ENCODE measurements at regions not wholly inside any gene's neighbourhood (a gene's known extent, or its start where the extent isn't known, plus 50 kb on each side); places are given as distances from the start of the nearest gene placed in this dataset.

- H3K4me1 ChIP-seq (ENCODE audit: low read length), result no peaks in the 10 kb centered on the region
- no peaks in the 10 kb centered on the region for H3K9me2 ChIP-seq (replicated peaks; ENCODE audit: insufficient read depth, low read length)
- no peaks in the 10 kb centered on the region for H3K36me3 ChIP-seq (replicated peaks; ENCODE audit: insufficient read depth, low read length)
- no peaks in the 10 kb centered on the region for H4K20me1 ChIP-seq (ENCODE audit: insufficient read depth, low read length)
- no peak overlapping the region for H2AFZ ChIP-seq (ENCODE audit: low read length)
- DNase-seq, result no peak
- TF ChIP-seq EZH2phosphoT487 (IDR thresholded peaks at IDR 0.05; ENCODE audit: low read length) (no peak), CTCF (IDR thresholded peaks at IDR 0.05; ENCODE audit: low read length) (no peak), EZH2 (optimal IDR thresholded peaks at IDR 0.05; ENCODE audit: low read depth, low read length) (no peak)
- no peaks in the 10 kb centered on the region for H3K79me2 ChIP-seq (ENCODE audit: low read length)
- H3K4me2 ChIP-seq (ENCODE audit: low read depth, low read length), result no peak overlapping the region
- no peak overlapping the region for H3K9ac ChIP-seq (ENCODE audit: low read length)
- H3K27me3 ChIP-seq (replicated peaks; ENCODE audit: insufficient read depth, low read length), result no peaks in the 10 kb centered on the region
- H3K27ac ChIP-seq (ENCODE audit: low read length), result no peak overlapping the region
- H3K9me3 ChIP-seq (replicated peaks; ENCODE audit: insufficient read depth, low read length), result no peaks in the 10 kb centered on the region
- no peak overlapping the region for H3K4me3 ChIP-seq (ENCODE audit: low read length)
- H3F3A ChIP-seq (ENCODE audit: insufficient read depth, low read length), result no peaks in the 10 kb centered on the region
Measured at GRCh38 chr2:59068255-59068654, 827.1 kb upstream of the FANCL start.

- Histone ChIP-seq H3K4me1 (ENCODE audit: low read length) (no peaks in the 10 kb centered on the region), H3K27me3 (replicated peaks; ENCODE audit: insufficient read depth, low read length) (no peaks in the 10 kb centered on the region), H2AFZ (ENCODE audit: low read length) (no peak overlapping the region), H3K27ac (ENCODE audit: low read length) (no peak overlapping the region), H3K4me3 (ENCODE audit: low read length) (no peak overlapping the region), H3K9ac (ENCODE audit: low read length) (no peak overlapping the region), H3K9me3 (replicated peaks; ENCODE audit: insufficient read depth, low read length) (no peaks in the 10 kb centered on the region), H3F3A (ENCODE audit: insufficient read depth, low read length) (no peaks in the 10 kb centered on the region), H3K9me2 (replicated peaks; ENCODE audit: insufficient read depth, low read length) (no peaks in the 10 kb centered on the region), H4K20me1 (ENCODE audit: insufficient read depth, low read length) (no peaks in the 10 kb centered on the region), H3K36me3 (replicated peaks; ENCODE audit: insufficient read depth, low read length) (no peaks in the 10 kb centered on the region), H3K4me2 (ENCODE audit: low read depth, low read length) (no peak overlapping the region), H3K79me2 (ENCODE audit: low read length) (no peaks in the 10 kb centered on the region)
- TF ChIP-seq EZH2phosphoT487 (IDR thresholded peaks at IDR 0.05; ENCODE audit: low read length), result no peak
- no peak for DNase-seq
Measured at GRCh38 chr2:59066787-59067399, 825.8 kb upstream of the FANCL start.

GRCh38 chr2:59047373-59047995, 806.4 kb upstream of the FANCL start:
- H2AFZ ChIP-seq (ENCODE audit: low read length), result no peak overlapping the region
- H3K27me3 ChIP-seq (replicated peaks; ENCODE audit: insufficient read depth, low read length), result no peaks in the 10 kb centered on the region
- H3K4me1 ChIP-seq (ENCODE audit: low read length), result no peaks in the 10 kb centered on the region
- no peaks in the 10 kb centered on the region for H3K79me2 ChIP-seq (ENCODE audit: low read length)
- H3K27ac ChIP-seq (ENCODE audit: low read length), result no peak overlapping the region
- no peaks in the 10 kb centered on the region for H4K20me1 ChIP-seq (ENCODE audit: insufficient read depth, low read length)
- H3K4me3 ChIP-seq (ENCODE audit: low read length), result no peak overlapping the region
- no peaks in the 10 kb centered on the region for H3F3A ChIP-seq (ENCODE audit: insufficient read depth, low read length)
- no peak overlapping the region for H3K9ac ChIP-seq (ENCODE audit: low read length)
- no peaks in the 10 kb centered on the region for H3K9me2 ChIP-seq (replicated peaks; ENCODE audit: insufficient read depth, low read length)
- H3K4me2 ChIP-seq (ENCODE audit: low read depth, low read length), result no peak overlapping the region
- TF ChIP-seq EZH2 (optimal IDR thresholded peaks at IDR 0.05; ENCODE audit: low read depth, low read length), result no peak
- TF ChIP-seq CTCF (IDR thresholded peaks at IDR 0.05; ENCODE audit: low read length), result no peak
- TF ChIP-seq EZH2phosphoT487 (IDR thresholded peaks at IDR 0.05; ENCODE audit: low read length), result no peak
- no peaks in the 10 kb centered on the region for H3K9me3 ChIP-seq (replicated peaks; ENCODE audit: insufficient read depth, low read length)
- no peaks in the 10 kb centered on the region for H3K36me3 ChIP-seq (replicated peaks; ENCODE audit: insufficient read depth, low read length)
- no peak for DNase-seq

Measured in MM.1S (cell line).